ENCODE measurements at regions not wholly inside any gene's neighbourhood (a gene's known extent, or its start where the extent isn't known, plus 50 kb on each side); places are given as distances from the start of the nearest gene placed in this dataset.

DNA sequence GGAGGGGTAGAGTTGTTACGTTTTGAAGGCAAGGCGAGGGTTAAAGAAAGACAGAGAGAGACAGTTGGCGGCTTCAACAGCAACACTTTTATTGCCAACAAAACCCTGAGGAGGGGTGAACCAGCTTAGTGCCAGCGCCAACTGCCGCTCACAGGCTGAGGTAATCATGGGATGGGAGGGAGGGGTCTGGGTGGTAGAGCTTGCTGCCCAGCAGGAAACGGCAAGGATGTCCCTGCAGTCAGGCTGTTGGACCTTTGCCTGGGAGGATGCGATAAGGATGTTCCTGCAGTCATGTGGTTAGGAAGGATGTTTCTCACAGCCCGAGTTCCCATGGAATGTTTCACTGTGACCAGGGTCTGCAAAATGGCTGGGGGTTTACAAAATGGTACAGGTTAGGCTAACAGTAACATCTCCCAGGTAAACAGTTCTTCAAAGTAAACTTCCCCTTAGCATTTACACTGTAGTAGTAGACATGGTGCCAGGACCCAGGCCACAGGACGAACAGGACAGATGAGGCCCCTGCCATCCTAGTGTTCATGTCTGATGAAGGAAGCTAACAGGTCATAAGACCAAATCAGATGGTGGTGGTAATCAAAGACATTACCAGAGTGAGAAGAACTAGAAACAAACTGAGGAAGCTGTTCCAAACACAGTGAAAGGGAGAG is 647.3 kb upstream of the DEFB115 start:
- Histone ChIP-seq H2BK12ac (ENCODE audit: low read length) (no peak overlapping the region), H2AK5ac (ENCODE audit: low read length) (no peak overlapping the region), H3K14ac (ENCODE audit: low read length) (no peak overlapping the region), H3K4ac (ENCODE audit: low read depth, low read length) (no peak overlapping the region), H3K27me3 (ENCODE audit: insufficient read depth, low read length) (no peaks in the 10 kb centered on the region), H4K12ac (ENCODE audit: low read depth, low read length) (no peak overlapping the region), H3K79me2 (ENCODE audit: control insufficient read depth, insufficient read depth, low read length, poor library complexity) (no peaks in the 10 kb centered on the region), H3K4me3 (ENCODE audit: low read depth, low read length) (no peak overlapping the region), H3K9ac (ENCODE audit: low read length) (no peak overlapping the region), H3K23ac (ENCODE audit: low read length) (no peak overlapping the region), H3K27ac (ENCODE audit: low read depth, low read length) (no peak overlapping the region), H3K36me3 (ENCODE audit: control insufficient read depth in 1 of 2, insufficient read depth in 2 of 2, low read length in 2 of 2) (no peaks in the 10 kb centered on the region), H3K4me2 (ENCODE audit: low read length) (no peak overlapping the region), H2BK5ac (ENCODE audit: low read depth, low read length, poor library complexity) (no peak overlapping the region), H3K9me3 (ENCODE audit: insufficient read depth, low read depth, low read length) (peaks cover 17% of the 10 kb centered on the region), H4K8ac (ENCODE audit: low read depth, low read length) (no peak overlapping the region), H2BK120ac (ENCODE audit: insufficient read depth, low read length, poor library complexity) (no peak overlapping the region), H2AFZ (ENCODE audit: insufficient read depth, low read length, poor library complexity) (no peak overlapping the region), H3K4me1 (ENCODE audit: control insufficient read depth in 1 of 2, insufficient read depth in 2 of 2, low read length in 2 of 2) (no peaks in the 10 kb centered on the region), H4K91ac (ENCODE audit: low read depth, low read length) (no peak overlapping the region), H3K18ac (ENCODE audit: low read length) (no peak overlapping the region), H3K79me1 (ENCODE audit: low read length) (no peaks in the 10 kb centered on the region)
- DNase-seq: no peak
- no CpG with 5 or more reads among the region's 9 CpGs for WGBS (ENCODE audit: extremely low coverage, insufficient coverage, insufficient read length)

DNA sequence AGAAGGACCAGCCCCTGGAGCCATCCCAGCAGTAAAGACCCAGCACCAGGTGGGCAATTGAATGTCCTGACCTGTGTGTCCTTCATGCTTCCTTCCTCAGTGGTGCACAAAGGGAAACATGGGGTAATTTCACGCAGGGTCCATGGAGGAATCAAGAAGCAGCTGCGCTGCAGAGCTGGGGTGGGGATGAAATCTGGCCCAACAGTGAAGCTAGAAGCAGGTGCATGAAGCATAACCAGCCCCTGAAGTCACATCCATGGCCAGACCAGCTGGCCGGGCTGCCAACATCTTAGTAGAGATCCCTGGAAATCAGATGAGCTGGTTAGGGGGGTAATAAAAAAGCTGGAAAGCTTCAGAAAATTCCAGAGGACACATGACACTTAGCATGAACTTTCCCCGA is 646.7 kb upstream of the DEFB115 start:
- no peak overlapping the region for H3K27ac ChIP-seq (ENCODE audit: low read depth, low read length)
- no peaks in the 10 kb centered on the region for H3K79me2 ChIP-seq (ENCODE audit: control insufficient read depth, insufficient read depth, low read length, poor library complexity)
- H3K18ac ChIP-seq (ENCODE audit: low read length): no peak overlapping the region
- no peak overlapping the region for H3K14ac ChIP-seq (ENCODE audit: low read length)
- H3K9me3 ChIP-seq (ENCODE audit: insufficient read depth, low read depth, low read length): peaks cover 21% of the 10 kb centered on the region
- no peak overlapping the region for H4K91ac ChIP-seq (ENCODE audit: low read depth, low read length)
- H2BK5ac ChIP-seq (ENCODE audit: low read depth, low read length, poor library complexity): no peak overlapping the region
- H2AFZ ChIP-seq (ENCODE audit: insufficient read depth, low read length, poor library complexity): no peak overlapping the region
- H3K27me3 ChIP-seq (ENCODE audit: insufficient read depth, low read length): no peaks in the 10 kb centered on the region
- no CpG with 5 or more reads among the region's 4 CpGs for WGBS (ENCODE audit: extremely low coverage, insufficient coverage, insufficient read length)
- no peak overlapping the region for H3K9ac ChIP-seq (ENCODE audit: low read length)
- H3K36me3 ChIP-seq (ENCODE audit: control insufficient read depth in 1 of 2, insufficient read depth in 2 of 2, low read length in 2 of 2): no peaks in the 10 kb centered on the region
- H2BK120ac ChIP-seq (ENCODE audit: insufficient read depth, low read length, poor library complexity): no peak overlapping the region
- no peak overlapping the region for H3K23ac ChIP-seq (ENCODE audit: low read length)
- H3K79me1 ChIP-seq (ENCODE audit: low read length): no peaks in the 10 kb centered on the region
- no peak overlapping the region for H2BK12ac ChIP-seq (ENCODE audit: low read length)
- DNase-seq: no peak
- no peak overlapping the region for H3K4me2 ChIP-seq (ENCODE audit: low read length)
- H3K4me1 ChIP-seq (ENCODE audit: control insufficient read depth in 1 of 2, insufficient read depth in 2 of 2, low read length in 2 of 2): no peaks in the 10 kb centered on the region
- no peak overlapping the region for H2AK5ac ChIP-seq (ENCODE audit: low read length)
- H4K8ac ChIP-seq (ENCODE audit: low read depth, low read length): no peak overlapping the region
- no peak overlapping the region for H4K12ac ChIP-seq (ENCODE audit: low read depth, low read length)
- no peak overlapping the region for H3K4ac ChIP-seq (ENCODE audit: low read depth, low read length)
- H3K4me3 ChIP-seq (ENCODE audit: low read depth, low read length): no peak overlapping the region

DNA sequence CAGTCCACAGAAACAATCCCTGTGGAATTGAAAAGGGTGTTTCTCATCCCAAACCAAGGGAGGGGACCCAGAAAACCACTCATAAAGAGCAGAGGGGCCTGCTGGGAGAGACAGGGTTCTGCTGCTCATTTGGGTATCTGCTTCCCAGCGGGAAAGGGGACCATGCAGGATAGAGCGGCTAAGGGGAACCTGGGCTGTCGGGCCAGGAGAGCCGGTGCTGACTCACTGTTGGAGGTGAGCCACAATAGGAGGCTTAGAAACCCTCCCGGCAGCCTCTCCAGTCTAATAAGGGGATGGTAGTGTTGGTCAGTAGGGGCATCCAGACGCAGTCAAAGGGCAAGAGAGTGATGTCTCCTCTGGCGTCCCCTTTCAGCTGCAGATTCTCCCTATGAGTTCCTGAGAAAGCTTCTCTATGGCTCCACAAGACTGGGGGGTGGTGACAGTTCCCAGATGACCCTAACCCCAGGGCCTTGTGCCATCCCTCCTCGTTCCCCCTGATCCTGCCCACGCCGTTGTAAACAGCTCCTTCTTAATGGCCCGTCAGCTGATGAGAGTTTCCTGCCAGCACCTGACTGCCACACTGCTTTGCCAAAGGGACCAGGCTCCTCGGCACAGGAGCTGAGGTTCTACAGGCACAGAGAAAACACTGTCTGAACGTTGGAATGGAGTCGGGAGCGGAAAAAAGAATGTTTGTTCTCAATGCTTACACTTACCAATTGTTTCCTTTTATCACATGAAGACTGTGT is 646.1 kb upstream of the DEFB115 start:
- Histone ChIP-seq H2AK5ac (ENCODE audit: low read length) (no peak overlapping the region), H4K12ac (ENCODE audit: low read depth, low read length) (no peak overlapping the region), H2BK5ac (ENCODE audit: low read depth, low read length, poor library complexity) (no peak overlapping the region), H2BK12ac (ENCODE audit: low read length) (no peak overlapping the region), H3K4me3 (ENCODE audit: low read depth, low read length) (no peak overlapping the region), H3K27me3 (ENCODE audit: insufficient read depth, low read length) (no peaks in the 10 kb centered on the region), H3K4me2 (ENCODE audit: low read length) (no peak overlapping the region), H3K9ac (ENCODE audit: low read length) (no peak overlapping the region), H3K4ac (ENCODE audit: low read depth, low read length) (no peak overlapping the region), H3K79me2 (ENCODE audit: control insufficient read depth, insufficient read depth, low read length, poor library complexity) (no peaks in the 10 kb centered on the region), H3K9me3 (ENCODE audit: insufficient read depth, low read depth, low read length) (peaks cover 27% of the 10 kb centered on the region), H2BK120ac (ENCODE audit: insufficient read depth, low read length, poor library complexity) (no peak overlapping the region), H3K14ac (ENCODE audit: low read length) (no peak overlapping the region), H4K91ac (ENCODE audit: low read depth, low read length) (no peak overlapping the region), H2AFZ (ENCODE audit: insufficient read depth, low read length, poor library complexity) (no peak overlapping the region), H3K23ac (ENCODE audit: low read length) (no peak overlapping the region), H3K4me1 (ENCODE audit: control insufficient read depth in 1 of 2, insufficient read depth in 2 of 2, low read length in 2 of 2) (no peaks in the 10 kb centered on the region), H3K36me3 (ENCODE audit: control insufficient read depth in 1 of 2, insufficient read depth in 2 of 2, low read length in 2 of 2) (no peaks in the 10 kb centered on the region), H3K18ac (ENCODE audit: low read length) (no peak overlapping the region), H3K79me1 (ENCODE audit: low read length) (no peaks in the 10 kb centered on the region), H4K8ac (ENCODE audit: low read depth, low read length) (no peak overlapping the region), H3K27ac (ENCODE audit: low read depth, low read length) (no peak overlapping the region)
- WGBS (ENCODE audit: extremely low coverage, insufficient coverage, insufficient read length): no CpG with 5 or more reads among the region's 15 CpGs
- no peak for DNase-seq

DNA sequence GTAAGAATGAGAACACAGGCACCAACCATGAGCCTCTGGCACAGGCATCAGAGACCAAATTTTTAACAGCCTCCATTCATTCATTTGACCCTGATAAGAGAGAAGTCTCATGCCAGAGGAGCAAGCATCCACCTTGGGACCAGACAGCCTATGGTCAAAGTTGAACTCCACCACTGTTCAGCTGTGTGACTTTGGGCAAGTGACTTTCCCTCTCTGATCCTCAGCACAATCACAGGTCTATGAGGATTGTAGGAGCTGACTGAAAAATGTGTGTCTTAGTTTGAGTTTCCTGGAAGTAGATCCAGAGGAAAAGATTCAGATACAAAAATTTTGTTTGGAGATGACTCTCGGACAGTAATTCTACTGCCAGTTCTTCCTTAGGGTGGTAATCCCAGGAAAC is 645.1 kb upstream of the DEFB115 start:
- no CpG with 5 or more reads among the region's 1 CpG for WGBS (ENCODE audit: extremely low coverage, insufficient coverage, insufficient read length)

More for the DNA sequence above, 645.1 kb upstream of the DEFB115 start:
- Histone ChIP-seq H3K18ac (ENCODE audit: low read length) (no peak overlapping the region), H3K9ac (ENCODE audit: low read length) (no peak overlapping the region), H3K36me3 (ENCODE audit: control insufficient read depth in 1 of 2, insufficient read depth in 2 of 2, low read length in 2 of 2) (no peaks in the 10 kb centered on the region), H3K79me2 (ENCODE audit: control insufficient read depth, insufficient read depth, low read length, poor library complexity) (no peaks in the 10 kb centered on the region), H3K9me3 (ENCODE audit: insufficient read depth, low read depth, low read length) (peaks cover 37% of the 10 kb centered on the region), H4K91ac (ENCODE audit: low read depth, low read length) (no peak overlapping the region), H3K4me1 (ENCODE audit: control insufficient read depth in 1 of 2, insufficient read depth in 2 of 2, low read length in 2 of 2) (no peaks in the 10 kb centered on the region), H2BK5ac (ENCODE audit: low read depth, low read length, poor library complexity) (no peak overlapping the region), H2AFZ (ENCODE audit: insufficient read depth, low read length, poor library complexity) (no peak overlapping the region), H2AK5ac (ENCODE audit: low read length) (no peak overlapping the region), H3K4me3 (ENCODE audit: low read depth, low read length) (no peak overlapping the region), H3K4ac (ENCODE audit: low read depth, low read length) (no peak overlapping the region), H3K27me3 (ENCODE audit: insufficient read depth, low read length) (no peaks in the 10 kb centered on the region), H3K14ac (ENCODE audit: low read length) (no peak overlapping the region), H3K23ac (ENCODE audit: low read length) (no peak overlapping the region), H4K8ac (ENCODE audit: low read depth, low read length) (no peak overlapping the region), H3K27ac (ENCODE audit: low read depth, low read length) (no peak overlapping the region), H3K79me1 (ENCODE audit: low read length) (no peaks in the 10 kb centered on the region), H3K4me2 (ENCODE audit: low read length) (no peak overlapping the region), H2BK12ac (ENCODE audit: low read length) (no peak overlapping the region), H2BK120ac (ENCODE audit: insufficient read depth, low read length, poor library complexity) (no peak overlapping the region), H4K12ac (ENCODE audit: low read depth, low read length) (no peak overlapping the region)
- no peak for DNase-seq

All from trophoblast cell (in vitro differentiated cells and primary cell).